ENCODE measurements at regions not wholly inside any gene's neighbourhood (a gene's known extent, or its start where the extent isn't known, plus 50 kb on each side); places are given as distances from the start of the nearest gene placed in this dataset.

DNA sequence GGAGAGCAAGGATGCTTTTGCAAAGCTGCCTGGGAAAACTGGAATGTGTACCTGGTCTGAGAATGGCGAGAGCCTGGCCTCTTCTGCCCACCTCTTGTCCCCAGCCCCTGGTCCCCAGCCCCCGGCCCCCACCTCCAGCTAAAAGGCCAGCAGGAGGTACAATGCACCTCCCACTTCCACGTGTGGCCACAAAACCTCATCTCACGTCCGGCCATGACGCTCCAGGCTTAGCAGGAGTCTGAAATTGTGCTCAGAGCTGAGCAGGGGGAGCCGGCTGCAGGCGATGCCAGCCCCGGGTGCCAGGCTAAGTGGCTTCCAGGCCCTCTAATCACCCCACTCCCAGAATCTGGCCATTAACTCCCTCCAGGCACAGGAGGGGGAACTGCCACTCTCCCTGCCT lies 83.1 kb upstream of the PRR20G start:
- no peak for DNase-seq

DNA sequence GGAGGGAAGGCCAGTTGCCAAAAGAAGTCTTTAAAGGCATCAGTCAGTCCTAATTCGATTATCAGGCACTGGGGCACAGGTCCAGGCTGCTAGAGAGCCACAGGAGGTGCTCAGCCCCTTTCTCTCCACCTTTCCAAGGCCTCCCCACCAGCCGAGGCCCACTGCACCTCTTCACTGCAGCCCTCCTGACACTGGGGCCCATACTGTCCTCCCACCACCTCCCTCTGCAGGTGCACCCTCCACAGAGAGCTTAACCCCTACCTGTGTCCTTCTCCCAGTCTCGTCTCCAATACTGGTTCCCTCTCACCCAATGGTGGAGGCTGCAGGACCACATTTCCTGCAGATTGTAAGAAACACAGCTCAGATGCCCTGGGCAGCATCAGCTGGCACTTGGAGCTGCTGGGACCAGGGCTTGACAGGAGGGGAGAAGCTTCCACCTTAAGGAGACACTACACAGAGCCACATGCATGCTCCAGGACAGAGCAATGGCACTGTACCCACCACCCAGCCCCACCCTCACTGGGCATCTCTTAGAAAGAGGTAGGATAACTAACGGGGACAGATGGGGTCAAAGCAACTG lies 81.6 kb upstream of the PRR20G start:
- DNase-seq, result no peak

DNA sequence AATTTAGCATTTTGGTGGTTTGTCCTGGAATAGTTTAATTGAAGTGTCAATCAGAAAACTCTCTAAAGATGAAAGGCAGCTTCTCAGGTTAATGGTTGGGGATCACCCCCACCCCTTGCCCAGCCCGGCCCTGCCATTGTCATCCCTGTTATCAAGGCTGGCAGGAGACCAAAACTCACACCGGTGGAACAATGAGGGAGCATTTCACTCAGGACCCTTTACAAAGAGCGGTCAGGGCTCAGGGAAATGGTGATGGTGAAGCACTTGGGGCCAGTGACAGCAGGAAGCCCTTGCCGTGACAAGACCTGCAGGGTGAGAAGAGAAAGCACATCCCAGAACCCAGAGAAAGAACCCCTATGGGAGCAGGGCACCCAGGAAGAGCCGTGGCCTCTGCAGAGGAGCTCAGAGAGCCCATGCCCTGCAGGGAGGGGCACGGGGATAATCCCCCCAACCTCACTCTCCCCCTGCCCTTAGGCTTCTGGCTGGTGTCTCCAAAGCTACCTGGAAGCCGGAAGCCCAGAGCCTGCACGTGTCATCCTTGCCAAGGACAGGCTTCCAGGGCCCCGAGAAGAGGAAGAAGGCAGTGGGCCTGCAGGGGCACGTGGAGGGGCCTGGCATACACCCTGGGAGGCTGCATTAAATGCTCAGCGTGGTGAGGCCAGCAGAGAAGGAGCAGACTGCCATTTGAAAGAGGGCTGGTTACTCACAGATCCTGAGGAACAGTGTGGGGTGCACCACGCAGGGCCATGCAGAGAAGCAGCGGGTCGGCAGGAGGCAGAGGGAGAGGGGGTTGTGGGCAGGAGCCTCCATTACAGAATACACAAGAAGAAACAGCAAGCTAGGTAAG lies 80.6 kb upstream of the PRR20G start:
- no peak for DNase-seq

DNA sequence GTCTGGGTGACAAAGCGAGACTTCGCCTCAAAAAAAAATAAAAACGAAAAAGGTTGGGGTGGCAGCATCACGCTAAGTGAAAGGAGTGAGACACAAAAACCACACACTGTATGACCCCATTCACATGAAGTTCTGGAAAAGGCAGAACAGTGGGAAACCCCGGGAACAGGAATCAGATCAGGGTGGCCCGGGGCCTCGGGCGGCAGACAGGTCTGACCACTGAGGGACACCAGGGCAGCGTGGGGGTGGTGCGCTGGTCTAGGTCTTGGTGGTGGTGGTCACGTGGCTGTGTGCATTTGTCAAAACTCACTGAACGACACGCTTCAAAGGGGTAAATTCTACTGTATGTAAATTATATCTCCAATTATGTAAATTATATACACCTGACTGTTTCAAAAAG lies 79.7 kb upstream of the PRR20G start:
- DNase-seq, result no peak

DNA sequence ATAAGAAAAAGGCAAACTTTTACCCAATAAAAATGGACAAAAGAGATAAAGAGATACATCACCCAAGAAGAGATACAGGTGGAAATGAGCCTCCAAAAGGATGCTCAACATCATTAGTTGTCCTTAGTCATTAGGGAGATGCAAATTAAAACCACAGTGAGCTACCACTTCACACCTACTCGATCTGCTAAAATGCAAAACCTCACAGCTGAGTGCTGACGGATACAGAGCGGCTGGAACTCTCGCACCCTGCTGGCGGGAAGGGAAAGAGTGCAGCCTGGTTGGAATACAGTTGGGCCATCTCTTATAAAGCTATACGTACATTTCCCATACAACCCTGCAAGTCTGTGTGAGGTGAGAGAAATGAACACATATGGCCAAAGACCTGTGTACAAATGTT lies 78.5 kb upstream of the PRR20G start:
- DNase-seq, result no peak

DNA sequence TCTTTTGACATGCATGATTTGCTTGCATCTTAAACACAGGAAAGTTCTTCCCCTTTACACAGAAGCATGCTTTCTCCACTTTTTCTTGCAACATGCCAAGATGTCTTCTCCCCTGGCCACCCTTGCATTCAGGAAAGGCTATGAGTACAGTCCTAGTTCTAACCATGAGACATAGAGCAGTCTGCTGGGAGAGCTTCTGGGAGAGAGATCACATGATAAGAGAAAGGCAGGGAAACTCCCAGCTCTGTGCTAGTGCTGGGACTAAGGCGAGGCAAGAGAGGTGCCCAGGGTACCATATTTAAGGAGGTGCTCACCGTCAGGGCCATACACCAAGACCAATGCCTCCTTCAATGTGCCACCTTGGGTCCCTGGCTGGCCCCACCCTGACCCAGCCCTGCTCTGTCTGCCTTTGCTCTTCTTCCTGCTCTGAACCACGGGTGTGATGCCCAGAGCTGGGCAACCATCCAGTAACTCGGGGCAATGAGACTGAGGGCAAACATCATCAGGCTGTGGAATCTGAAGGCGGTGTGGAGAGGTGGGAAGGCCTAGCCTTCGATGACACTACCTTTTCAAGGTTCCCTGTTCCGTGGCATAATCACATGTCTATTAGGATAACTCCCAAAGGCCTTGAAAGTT lies 77.4 kb upstream of the PRR20G start:
- DNase-seq, result no peak

DNA sequence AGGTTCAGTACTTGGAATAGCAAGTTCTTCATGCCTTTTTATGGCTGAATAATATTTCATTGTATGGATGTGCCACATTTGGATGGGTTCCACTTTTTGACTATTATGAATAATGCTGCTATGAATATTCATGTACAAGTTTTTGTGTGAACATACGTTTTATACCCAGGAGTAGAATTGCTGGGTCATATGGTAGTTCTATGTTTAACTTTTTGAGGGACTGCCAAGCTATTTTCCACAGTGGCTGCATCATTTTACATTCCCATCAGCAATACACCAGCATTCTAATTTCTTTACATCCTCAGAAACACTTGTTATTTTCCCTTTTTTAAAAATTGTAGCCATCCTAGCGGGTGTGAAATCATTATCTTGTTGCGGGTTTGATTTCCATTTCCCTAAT lies 76.0 kb upstream of the PRR20G start:
- no peak for DNase-seq

DNA sequence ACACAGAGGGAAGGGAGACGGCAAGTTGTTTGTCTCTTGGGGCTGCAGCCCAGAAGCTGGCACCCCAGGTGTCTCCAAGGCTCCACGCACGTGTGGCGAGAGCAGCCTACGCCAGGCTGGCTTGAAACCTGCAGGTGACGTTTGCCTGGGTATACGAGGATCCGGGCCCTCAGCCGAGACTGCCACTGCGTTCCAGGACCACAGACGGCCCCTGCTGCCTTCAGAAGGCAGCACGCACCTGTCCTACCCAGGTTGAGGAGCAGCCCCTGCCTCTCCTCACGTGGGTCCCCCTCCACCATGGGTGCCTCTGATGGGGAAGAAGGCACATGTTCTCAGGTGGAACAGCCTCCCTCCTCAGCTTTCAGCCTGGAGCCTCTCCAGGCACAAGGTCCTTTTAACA lies 75.3 kb upstream of the PRR20G start:
- DNase-seq, result no peak

DNA sequence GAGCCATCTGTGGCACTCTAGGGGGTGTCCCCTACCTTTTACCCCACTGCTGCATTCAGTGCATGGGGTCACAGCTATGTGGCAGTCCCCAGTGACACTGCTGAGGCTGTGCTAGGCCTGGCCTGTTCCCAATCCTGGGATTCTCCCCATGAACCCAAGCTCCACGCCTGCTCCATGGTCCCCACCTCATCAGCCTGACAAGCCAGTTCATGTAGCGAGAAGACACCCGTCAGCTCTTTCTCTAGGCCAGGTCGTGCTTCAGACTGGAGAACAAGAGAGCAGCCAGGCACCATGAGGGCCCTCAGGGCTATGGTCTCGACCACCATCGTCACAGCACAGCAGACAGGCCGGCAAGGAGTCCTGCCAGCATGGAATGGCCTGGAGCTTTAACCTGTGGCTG lies 72.8 kb upstream of the PRR20G start:
- no peak for DNase-seq

DNA sequence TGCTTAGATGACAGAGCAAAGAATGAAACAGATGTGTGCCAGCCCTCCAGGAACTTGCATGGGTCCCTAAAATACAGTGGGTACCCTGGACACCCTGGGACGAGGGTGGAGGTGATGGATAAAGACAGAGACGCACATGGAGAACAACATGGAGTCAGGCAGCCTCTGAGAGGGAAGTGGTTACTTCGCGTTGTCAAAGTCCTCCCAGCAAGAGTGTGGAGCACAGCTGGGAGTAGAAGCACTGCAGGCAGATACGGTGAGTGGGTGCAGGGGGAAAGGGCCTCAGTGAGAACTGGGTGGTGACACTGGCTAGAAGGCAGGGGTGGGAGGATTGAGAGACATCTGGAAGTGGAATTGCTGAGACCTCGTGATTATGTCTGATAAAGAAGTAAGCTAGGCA lies 70.8 kb upstream of the PRR20G start:
- DNase-seq, result no peak

DNA sequence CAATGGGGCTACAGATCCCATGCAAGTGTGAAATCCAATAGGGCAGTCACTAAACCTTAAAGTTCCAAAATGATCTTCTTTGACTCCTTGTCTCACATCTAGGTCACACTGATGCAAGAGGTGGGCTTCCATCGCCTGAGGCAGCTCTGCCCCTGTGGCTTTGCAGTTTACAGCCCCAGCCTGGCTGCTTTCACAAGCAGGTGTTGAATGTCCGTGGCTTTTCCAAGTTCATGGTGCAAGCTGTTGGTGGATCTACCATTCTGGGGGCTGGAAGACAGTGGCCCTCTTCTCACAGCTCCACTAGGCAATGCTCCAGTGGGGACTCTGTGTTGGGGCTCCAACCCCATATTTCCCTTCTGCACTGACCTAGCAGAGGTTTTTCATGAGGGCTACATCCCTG lies 68.5 kb upstream of the PRR20G start:
- no peak for DNase-seq

DNA sequence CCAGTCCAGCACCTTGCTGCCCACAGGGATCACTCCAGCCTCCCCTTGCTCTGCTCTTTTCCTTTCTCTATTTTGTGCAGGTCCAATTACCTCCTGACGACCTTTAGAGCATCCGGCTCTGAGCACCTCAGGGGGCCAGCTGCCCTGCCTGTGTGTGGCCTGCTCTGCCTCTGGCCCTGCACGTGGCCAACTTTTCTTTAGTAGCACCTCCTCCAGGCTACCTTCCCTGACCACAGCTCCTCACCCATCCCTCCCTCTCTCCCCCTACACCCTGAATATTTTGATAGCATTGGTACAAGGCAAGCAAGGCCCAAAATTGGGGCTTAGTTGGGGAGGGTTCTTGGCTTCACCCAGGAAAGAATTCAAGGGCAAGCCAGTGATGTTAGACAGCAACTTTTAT lies 66.9 kb upstream of the PRR20G start:
- no peak for DNase-seq

DNA sequence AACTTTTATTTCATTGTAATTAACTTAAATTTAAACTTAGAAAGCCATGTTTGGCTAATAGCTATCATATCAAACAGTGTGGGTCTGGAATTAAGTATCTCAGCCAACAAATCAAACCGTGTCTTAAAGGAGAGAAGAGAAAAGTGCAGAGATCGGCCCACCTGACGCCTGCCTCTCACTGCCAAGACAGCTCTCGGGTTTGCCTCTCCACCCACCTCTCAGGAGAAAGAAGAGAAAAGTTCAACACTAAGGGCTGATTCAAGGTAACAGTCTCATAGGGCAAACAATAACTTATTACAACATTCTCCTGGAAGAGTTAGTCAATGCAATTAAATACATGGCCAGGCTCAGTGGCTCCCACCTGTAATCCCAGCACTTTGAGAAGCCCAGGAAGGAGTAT lies 64.8 kb upstream of the PRR20G start:
- no peak for DNase-seq

DNA sequence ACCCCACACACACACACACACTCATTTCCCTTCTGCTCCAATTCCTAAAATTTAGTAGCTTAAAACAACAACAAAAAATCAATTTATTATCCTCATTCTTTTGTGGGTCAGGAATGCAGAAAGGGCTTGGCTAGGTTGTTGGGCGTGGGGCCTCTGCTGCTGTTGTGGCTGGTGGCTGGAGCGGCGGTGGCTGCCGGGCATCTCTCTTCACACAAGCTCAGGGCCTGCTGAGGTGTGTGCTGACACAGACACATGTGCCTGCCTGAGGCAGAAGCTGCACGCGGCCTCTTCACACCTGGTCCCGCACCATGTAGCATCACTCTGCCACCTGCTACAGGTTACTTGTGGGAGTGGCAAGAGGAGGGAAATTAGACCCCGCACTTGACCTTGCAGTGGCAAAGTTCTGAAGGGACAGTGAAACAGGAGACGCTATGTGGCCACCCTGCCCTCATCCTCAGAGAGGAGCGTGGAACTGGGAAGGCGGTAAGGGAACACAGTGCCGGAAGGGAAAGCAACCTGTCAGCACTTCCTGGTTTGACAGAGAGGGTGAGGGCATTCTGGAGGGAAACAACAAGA lies 64.0 kb upstream of the PRR20G start:
- no peak for DNase-seq

DNA sequence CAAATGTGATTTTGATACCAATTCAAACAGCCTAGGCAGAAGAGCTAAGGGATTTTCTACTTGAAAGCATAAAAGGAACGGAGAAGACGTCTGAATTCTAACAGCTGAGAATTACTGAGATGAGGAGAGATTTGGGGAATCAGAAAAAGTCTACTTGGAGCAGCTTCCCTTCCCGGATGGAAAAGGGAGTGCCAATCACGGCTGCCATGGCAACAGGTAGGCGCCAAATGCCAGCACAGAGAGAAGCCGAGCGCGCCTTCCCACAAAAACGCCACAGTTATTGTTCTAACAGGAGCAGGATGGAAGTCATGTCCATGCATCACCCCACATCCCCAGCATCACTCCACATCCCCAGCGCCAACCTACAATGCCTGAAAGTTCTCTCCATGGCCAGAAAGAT lies 63.5 kb upstream of the PRR20G start:
- DNase-seq, result no peak

DNA sequence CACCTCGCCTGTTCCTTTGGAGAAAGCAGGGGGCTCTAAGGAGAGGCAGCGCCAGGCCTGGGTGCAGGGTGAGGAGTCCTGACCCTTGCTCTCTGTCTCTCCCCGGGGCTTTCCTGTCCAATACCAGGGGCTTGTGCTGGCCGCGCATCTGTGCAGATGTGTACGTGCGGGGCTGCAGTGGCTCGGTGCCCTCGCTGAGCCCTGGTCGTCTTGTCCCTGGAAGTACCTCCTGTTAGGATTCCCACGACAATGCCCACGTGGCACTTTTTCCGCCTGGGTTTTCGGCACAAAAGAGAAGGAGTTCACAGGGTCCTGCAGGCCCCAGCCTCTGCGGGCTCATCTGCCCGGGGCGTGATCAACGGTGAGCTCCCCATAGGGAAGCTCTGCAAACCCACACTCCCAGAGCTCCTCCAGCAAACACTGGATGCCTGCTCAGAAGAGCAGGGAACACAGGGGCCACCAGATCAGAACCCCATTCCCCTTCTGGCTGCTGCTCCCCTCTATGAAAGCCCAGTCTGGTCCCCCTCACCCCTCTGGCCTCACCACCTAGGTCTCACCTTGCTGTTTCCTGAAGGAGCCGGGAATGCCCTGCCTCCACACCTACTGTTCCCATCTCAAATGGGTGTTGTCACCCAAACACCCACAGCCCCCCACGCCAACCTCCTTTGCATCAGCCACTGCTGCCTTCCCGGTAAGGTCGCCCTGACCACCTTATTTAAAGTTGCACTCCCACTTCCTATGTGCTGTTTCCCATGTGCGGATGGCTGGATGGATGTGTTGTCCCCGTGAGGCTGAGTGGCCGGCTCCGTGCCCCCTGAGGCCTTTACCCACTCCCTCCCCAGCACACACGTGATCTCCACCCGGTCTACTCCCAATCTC lies 62.6 kb upstream of the PRR20G start:
- DNase-seq, result no peak

DNA sequence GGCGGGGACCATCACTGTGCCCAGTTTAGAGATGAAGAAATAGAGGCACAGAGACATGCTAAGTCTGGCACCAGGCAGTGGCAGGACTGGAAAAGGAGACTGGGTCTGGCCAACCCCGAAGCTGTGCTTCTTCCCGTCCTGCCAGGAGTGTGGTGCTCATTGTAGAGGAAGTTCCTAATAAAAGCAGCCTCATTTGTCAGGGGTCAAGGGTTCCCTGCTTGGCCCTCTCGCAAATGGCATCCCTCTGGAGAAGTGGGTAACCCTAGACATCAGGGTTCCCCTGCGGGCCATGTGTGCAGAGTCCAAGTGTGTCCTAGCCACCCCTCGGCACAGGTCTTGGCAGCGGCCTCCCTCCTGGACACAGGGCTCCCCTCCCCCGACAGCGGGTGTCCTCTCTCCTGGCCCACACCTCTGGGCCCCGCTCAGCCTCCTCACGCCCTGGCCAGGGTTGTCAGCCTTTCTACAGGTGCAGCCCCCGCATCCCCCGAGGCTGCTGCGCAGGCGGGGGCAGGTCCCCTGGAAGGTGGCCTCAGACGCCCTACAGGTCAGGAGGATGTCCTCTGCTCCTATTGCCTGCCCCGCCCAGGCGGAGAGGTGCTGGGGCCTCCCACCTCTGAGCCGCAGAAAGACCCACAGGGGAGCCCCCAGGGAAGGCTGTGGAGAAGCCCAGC lies 61.8 kb upstream of the PRR20G start:
- DNase-seq, result no peak

DNA sequence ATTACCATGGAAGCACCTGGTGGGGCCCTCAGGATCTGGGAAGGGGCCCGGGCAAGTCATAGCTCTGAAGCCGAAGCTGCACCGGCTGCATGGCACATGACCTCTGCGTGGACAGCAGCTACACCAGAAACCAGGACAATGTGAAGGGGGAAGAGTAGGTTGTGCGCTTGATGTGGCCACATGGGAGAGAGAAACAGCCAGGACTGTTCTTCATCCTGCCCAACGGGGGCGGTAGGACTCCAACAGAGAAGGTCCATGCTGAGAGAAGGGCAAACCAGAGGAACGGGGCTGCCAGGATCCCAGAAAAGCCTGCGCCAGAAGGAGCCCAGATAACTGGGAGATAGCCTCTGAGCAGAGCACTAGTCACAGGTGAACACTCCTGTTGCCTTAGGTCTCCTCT lies 54.9 kb upstream of the PRR20G start:
- DNase-seq, result no peak

DNA sequence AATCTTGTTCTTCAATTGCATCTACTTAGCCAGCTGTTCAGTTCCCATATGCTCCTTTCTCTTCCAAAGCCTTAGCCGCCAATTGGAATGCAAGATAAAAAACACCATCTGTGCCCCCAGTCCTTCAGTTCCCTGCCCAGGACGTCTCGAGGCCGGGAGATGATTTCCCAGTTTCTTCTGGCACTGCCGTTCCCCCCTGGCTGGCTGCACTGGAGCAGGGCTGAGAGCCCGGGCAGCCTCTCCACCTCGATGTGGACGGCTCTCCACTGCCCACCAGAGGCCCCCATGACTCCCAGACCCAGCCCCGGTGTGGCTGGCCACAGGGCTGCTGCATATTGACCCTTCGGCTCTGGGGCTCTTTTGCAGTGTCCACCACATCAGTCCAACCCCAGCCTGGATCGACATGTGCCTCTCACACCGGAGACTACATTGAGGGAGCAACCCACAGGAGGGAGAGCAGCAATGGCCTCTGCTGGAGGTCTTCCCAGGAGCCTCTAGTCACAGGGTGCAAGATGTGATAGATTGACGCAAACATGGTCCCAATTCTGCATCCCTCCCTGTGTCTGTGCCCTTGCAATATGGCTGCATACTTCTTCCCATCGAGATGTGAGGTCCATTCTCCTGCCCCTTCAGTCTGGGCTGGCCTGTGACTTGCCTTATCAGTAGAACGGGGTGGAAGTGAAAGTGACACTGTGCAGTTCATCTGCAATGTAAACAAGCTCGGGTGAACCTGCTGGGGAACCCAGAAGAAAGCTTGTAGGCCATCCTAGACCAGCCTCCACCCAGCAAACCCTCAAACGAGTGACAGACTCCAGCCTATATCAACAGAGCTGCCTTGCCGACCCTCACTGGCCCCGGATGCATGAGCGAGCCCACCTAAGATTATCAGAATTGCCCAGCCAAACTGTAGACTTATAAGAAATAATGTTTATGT lies 52.3 kb upstream of the PRR20G start:
- DNase-seq, result no peak

DNA sequence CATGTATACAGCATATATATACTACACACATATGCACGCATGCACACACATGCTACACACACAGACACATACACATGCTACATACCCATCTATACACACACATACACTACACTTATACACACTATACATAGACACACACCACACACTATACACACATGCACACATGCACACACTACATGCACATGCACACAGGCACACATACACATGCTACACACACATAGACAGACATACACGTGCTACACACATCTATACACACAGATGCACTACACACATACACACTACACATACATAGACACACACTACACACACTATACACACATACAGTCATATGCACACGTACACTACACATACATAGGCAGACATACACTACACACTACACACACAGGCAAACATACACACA lies 51.2 kb upstream of the PRR20G start:
- no peak for DNase-seq

DNA sequence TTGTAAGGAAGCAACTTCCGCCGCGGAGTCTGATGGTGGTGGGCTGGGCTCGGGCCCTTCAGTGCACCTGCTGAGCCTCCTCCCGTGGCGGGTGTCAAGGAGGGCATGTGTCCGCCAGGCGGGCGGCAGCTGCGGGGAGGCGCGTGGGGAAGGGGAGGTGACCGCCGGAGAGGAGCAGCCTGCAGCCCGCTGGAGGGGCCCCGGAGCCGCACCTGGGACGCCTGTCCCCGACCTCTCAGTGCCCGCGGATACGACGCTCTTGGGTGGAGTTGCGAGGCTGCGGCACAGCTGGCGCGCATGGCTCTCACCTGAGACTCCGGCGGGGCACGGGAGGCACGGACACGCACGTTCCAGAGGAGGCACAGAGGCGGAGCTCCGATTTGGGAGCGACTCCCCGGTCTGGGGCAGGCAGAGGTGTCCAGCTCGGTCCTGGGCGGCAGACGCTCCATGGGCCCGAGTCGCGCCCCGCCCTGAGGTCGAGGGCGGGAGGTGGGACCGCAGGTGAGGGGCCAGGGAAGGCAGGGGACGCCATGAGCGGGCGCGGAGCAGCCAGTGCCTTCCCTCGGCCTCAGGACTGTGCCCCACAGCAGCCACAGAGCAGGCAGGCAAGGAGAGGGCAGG lies 50.2 kb upstream of the PRR20G start:
- peak; percentile 37 for DNase-seq
